DOHH2 (cell line): ENCODE measurements at regions not wholly inside any gene's neighbourhood (a gene's known extent, or its start where the extent isn't known, plus 50 kb on each side); places are given as distances from the start of the nearest gene placed in this dataset.

Experiments
- EZH2phosphoT487 ChIP-seq: fragments of 200-600 bp; sonication (generic); IDR thresholded peaks from 2 replicates; pipeline ENCODE4 v1.6.1; 2017; ENCODE audit warnings: borderline replicate concordance, mild to moderate bottlenecking, antibody characterized with exemption, low read length, moderate library complexity, mixed read lengths
- TF ChIP-seq, protein P1 (sequence below): fragments of 200-600 bp; sonication (generic); IDR thresholded peaks from one replicate; pipeline ENCODE4 v1.5.1; 2014; ENCODE audit warnings: antibody characterized with exemption, mild to moderate bottlenecking, low read depth, low read length; ENCODE audit not compliant: poor library complexity, severe bottlenecking

- TF ChIP-seq, protein P1, sequence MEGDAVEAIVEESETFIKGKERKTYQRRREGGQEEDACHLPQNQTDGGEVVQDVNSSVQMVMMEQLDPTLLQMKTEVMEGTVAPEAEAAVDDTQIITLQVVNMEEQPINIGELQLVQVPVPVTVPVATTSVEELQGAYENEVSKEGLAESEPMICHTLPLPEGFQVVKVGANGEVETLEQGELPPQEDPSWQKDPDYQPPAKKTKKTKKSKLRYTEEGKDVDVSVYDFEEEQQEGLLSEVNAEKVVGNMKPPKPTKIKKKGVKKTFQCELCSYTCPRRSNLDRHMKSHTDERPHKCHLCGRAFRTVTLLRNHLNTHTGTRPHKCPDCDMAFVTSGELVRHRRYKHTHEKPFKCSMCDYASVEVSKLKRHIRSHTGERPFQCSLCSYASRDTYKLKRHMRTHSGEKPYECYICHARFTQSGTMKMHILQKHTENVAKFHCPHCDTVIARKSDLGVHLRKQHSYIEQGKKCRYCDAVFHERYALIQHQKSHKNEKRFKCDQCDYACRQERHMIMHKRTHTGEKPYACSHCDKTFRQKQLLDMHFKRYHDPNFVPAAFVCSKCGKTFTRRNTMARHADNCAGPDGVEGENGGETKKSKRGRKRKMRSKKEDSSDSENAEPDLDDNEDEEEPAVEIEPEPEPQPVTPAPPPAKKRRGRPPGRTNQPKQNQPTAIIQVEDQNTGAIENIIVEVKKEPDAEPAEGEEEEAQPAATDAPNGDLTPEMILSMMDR = no peak
- TF ChIP-seq EZH2phosphoT487 = no peak
These were observed 191.3 kb downstream of the BTG1 start for GRCh38 chr12:91954326-91954725.
